Fibroblast of pulmonary artery (primary cell): ENCODE measurements at regions not wholly inside any gene's neighbourhood (a gene's known extent, or its start where the extent isn't known, plus 50 kb on each side); places are given as distances from the start of the nearest gene placed in this dataset.

Experiments used
- DNase-seq: peaks from one replicate; pipeline ENCODE4 v3.0.0-alpha.2; 2010; ENCODE audit warnings: low read depth
- H3K4me3 ChIP-seq: replicated peaks from 2 replicates; pipeline ENCODE4 v1.5.1; 2011; ENCODE audit warnings: low read depth, mild to moderate bottlenecking, control low read depth, low read length, moderate library complexity
- CTCF ChIP-seq: IDR thresholded peaks from 2 replicates; pipeline ENCODE4 v1.5.1; 2011; ENCODE audit warnings: mild to moderate bottlenecking, control low read depth, low read length, inconsistent platforms; ENCODE audit errors: missing control alignments

DNA sequence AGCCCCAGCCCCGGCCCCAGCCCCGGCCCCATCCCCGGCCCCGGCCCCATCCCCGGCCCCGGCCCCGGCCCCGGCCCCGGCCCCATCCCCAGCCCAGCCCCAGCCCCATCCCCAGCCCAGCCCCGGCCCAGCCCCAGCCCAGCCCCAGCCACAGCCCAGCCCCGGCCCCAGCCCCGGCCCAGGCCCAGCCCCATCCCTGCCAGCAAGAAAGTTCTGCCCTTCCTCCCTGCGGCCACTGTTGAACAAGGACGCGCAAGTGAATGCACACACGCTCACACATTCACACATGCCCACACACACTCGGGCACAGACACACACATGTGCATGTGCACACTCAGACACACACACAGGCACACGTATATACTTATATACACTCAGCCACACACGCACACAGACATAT is 287.0 kb downstream of the NDUFA10 start:
- no peak for DNase-seq
- H3K4me3 ChIP-seq = no peak overlapping the region
- no peak for TF ChIP-seq CTCF

DNA sequence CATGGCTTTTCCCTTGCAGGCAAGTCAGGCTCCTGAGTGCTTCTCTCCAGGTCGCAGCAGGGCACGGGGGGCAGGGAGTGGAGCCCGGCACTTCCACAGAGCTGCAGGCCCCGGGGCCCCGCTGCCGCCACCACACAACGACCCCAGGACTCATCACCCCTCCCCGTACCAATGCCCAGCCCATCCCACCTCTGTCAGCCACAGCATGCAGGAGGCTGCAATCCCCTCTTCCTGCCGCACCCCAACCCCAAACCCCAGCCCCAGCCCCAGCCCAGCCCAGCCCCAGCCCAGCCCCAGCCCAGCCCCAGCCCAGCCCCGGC is 288.0 kb downstream of the NDUFA10 start:
- no peak for TF ChIP-seq CTCF
- DNase-seq = no peak
- no peak overlapping the region for H3K4me3 ChIP-seq

DNA sequence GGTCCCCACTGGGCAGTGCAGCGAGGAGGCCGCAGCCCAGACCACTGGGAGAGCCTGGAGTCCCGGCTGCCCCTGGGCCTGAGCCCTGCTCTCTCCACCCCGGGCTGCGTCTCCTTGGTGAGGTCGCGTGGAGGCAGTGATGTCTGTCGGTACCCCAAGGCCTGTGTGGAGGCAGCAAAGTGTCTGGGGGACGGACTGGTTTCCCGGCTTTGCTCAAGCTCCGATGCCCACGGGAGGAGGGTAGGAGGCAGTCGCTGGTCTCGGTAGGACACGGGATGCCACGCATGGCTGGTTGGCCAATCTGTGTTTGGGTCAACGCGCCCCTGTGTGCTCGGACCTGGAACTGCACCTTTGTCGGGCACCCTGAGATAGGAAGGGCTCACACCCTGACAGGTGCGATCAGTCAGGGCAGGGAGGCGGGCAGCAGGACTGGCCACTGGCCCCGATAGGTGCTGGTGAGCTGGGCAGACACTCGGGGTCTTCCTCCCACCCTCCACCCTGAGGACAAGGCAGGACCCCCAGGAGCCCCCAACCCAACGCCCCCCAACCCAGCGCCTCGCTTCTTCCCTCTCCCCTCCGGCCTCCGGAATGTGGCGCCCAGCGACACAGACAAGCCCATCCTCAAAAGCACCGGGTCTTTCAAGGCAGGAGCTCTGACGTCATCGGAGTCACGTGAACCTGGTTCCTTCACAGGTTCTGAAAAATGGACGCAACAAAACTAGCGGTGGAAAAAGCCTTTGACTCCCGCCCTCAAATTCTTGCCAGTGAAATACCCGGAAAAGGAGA is 288.6 kb downstream of the NDUFA10 start:
- H3K4me3 ChIP-seq = no peak overlapping the region
- TF ChIP-seq CTCF = no peak
- no peak for DNase-seq

- TF ChIP-seq CTCF = no peak
- DNase-seq = no peak
- no peak overlapping the region for H3K4me3 ChIP-seq
Measured at GRCh38 chr2:239735829-239736357, 289.2 kb downstream of the NDUFA10 start.

GRCh38 chr2:239735131-239735828 is 289.9 kb downstream of the NDUFA10 start:
- no peak for TF ChIP-seq CTCF
- no peak for DNase-seq
- H3K4me3 ChIP-seq = no peak overlapping the region

DNA sequence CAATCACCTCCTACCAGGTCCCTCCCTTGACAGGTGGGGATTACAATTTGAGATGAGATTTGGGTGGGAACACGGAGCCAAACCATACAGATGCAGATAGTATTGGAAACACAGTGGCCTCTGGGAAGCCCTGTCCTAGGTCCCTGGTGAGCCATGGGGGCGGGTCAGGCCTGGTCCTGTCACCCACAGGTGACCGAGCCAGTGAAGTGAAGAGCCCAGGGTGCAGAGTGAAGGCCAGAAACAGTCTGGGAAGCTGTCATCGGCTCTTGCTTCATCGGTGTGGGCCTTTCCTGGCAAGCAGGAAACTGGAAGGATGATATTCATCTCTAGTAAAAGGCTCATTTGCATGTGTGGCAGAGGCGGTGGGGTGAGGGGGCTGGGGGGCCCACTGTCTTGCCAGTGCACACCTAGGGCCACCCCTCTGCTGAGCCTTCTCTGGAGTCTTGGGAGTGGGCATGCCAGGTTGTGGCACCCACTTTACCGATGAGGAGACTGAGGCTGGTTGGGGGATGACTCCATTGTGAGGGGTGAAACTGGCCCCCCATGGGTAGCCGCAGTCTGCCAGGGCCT is 290.6 kb downstream of the NDUFA10 start:
- no peak overlapping the region for H3K4me3 ChIP-seq
- no peak for TF ChIP-seq CTCF
- no peak for DNase-seq
